Heart right ventricle (tissue), 16 donors: ENCODE measurements at regions not wholly inside any gene's neighbourhood (a gene's known extent, or its start where the extent isn't known, plus 50 kb on each side); places are given as distances from the start of the nearest gene placed in this dataset.

Experiments used
- ATAC-seq, 8 donors: fragments of 200-7000 bp; cut with Tn5 transposase; one replicate each; pipeline ENCODE4 v1.9.1; 2020; ENCODE audit warnings: mild to moderate bottlenecking in 8 of 8, moderate library complexity in 8 of 8, moderate number of reproducible peaks in 1 of 8
- DNase-seq, 2 donors: peaks; one replicate each; pipeline ENCODE4 v3.0.0-alpha.2; 2020
- H3K27ac ChIP-seq, 10 donors: fragments of 200-600 bp; sonication (generic) in 2 of 10; one replicate each; pipeline versions ENCODE4 v1.5.0 to v1.8.0; 2020 to 2022; ENCODE audit warnings: mild to moderate bottlenecking in 3 of 10
- H3K27me3 ChIP-seq, 7 donors: fragments of 200-600 bp; one replicate each; pipeline ENCODE4 v1.8.0; 2021 to 2022; ENCODE audit warnings: mild to moderate bottlenecking in 2 of 7
- H3K36me3 ChIP-seq, 9 donors: fragments of 200-600 bp; sonication (generic) in 1 of 9; one replicate each; pipeline versions ENCODE4 v1.5.0 to v1.8.0; 2020 to 2022; ENCODE audit warnings: mild to moderate bottlenecking in 2 of 9
- H3K4me1 ChIP-seq, 9 donors: fragments of 200-600 bp; sonication (generic) in 1 of 9; one replicate each; pipeline versions ENCODE4 v1.5.0 to v1.8.0; 2020 to 2022; ENCODE audit warnings: mild to moderate bottlenecking in 4 of 9
- H3K4me3 ChIP-seq, 10 donors: fragments of 200-600 bp; sonication (generic) in 2 of 10; one replicate each; pipeline versions ENCODE4 v1.5.0 to v1.8.0; 2020 to 2022; ENCODE audit warnings: mild to moderate bottlenecking in 7 of 10, moderate library complexity in 2 of 10
- H3K9me3 ChIP-seq, 11 donors: fragments of 200-600 bp in 10 of 11; sonication (generic) in 2 of 11; one replicate each; pipeline versions ENCODE4 v1.5.0 to v1.8.0; 2013 to 2022; ENCODE audit warnings: mild to moderate bottlenecking in 2 of 11, control low read depth in 1 of 11, moderate library complexity in 1 of 11
- WGBS, 2 donors: extraction: QIAGEN DNeasy Blood & Tissue Kit; methylation state at CpG; one replicate each; pipeline ENCODE4 v1.1.7; 2013; ENCODE audit warnings: inconsistent platforms in 1 of 2; 5-methylcytosine and 5-hydroxymethylcytosine counted together
- intact Hi-C, 10 donors: fragments of 100-400 bp; cut with DNase I; formaldehyde crosslinking; loops; one replicate each; pipeline versions ENCODE4 v1.11.1 to v1.14.2; 2022
- TF ChIP-seq, protein P1 (sequence below), 9 donors: fragments of 200-600 bp; sonication (generic) in 2 of 9; IDR thresholded peaks; one replicate each; pipeline versions ENCODE4 v1.5.0 to v1.8.0; 2021 to 2022; ENCODE audit warnings: antibody characterized with exemption in 9 of 9, mild to moderate bottlenecking in 5 of 9, moderate library complexity in 1 of 9
- donor health status: Arrhythmogenic right ventricular cardiomyopathy.
- donor health status: ischemic (EF 13 %, LVEDD 7.1; RV severe dilation, severe dysfunction).
- donor health status: healthy with polysubstance abuse.
- donor health status: DM: no; HTN: yes; CAD: no.
- donor health status: DM: no; HTN: no; CAD: no.
- donor health status: ischemic (EF 25% LVEDD 6.9; RV normal size, moderate dysfunction).
- donor health status: ischemic (EF 25% LVEDD 5.7; RV mildly dilated, moderate dysfunction).
- donor health status: healthy.
- donor health status: DM: yes; HTN: yes; CAD: no.
- donor health status: Ischemic cardiomyopathy.
- donor health status: ischemic (EF 35%, LVEDD 5.7; RV mildly dilated, moderate dysfunction).
- donor health status: nonischemic (EF 11% LVEDD 7.7; RV severe dilation, severe dysfunction).
- donor health status: DM: yes; HTN: yes; CAD: no.
- donor health status: PGD.
- donor health status: ischemic (EF 29% LVEDD 5.4; RV normal size, mild dysfunction).
- donor health status: nonischemic (EF 23%, LVEDD 6.1; RV moderate dilation, normal function).

DNA sequence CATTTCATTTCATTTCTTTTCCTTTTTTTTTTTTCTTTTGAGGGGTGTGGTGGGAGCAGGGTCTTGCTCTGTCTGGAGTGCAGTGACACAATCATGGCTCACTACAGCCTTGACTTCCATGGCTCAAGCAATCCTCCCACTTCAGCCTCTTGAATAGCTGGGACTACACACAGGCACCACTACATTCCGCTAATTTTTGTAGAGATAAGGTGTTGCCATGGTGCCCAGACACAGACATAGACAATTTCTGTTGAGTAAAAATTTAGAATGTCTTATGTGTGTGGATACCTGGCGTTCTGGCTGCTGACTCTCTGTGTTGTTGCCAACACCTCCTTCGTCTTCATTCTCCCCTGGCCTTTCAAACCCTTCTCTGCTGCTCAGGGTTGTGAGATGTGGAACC, 54.0 kb upstream of the PRSS58 start:
- no peak overlapping the region for H3K4me3 ChIP-seq
- intact Hi-C loops: no loop called here
- ATAC-seq (no peak), DNase-seq (no peak)
- 49 to 57% methylated on average over 3 of the region's 3 CpGs for WGBS, 2 donors
- no peaks in the 10 kb centered on the region for H3K9me3 ChIP-seq
- no peaks in the 10 kb centered on the region for H3K4me1 ChIP-seq
- H3K27me3 ChIP-seq: peaks cover 0 to 8% (median 0%) of the 10 kb centered on the region in 7 donors
- no peaks in the 10 kb centered on the region for H3K36me3 ChIP-seq
- H3K27ac ChIP-seq: no peak overlapping the region
- TF ChIP-seq, protein P1, sequence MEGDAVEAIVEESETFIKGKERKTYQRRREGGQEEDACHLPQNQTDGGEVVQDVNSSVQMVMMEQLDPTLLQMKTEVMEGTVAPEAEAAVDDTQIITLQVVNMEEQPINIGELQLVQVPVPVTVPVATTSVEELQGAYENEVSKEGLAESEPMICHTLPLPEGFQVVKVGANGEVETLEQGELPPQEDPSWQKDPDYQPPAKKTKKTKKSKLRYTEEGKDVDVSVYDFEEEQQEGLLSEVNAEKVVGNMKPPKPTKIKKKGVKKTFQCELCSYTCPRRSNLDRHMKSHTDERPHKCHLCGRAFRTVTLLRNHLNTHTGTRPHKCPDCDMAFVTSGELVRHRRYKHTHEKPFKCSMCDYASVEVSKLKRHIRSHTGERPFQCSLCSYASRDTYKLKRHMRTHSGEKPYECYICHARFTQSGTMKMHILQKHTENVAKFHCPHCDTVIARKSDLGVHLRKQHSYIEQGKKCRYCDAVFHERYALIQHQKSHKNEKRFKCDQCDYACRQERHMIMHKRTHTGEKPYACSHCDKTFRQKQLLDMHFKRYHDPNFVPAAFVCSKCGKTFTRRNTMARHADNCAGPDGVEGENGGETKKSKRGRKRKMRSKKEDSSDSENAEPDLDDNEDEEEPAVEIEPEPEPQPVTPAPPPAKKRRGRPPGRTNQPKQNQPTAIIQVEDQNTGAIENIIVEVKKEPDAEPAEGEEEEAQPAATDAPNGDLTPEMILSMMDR (IDR thresholded peaks at IDR 0.05): no peak

DNA sequence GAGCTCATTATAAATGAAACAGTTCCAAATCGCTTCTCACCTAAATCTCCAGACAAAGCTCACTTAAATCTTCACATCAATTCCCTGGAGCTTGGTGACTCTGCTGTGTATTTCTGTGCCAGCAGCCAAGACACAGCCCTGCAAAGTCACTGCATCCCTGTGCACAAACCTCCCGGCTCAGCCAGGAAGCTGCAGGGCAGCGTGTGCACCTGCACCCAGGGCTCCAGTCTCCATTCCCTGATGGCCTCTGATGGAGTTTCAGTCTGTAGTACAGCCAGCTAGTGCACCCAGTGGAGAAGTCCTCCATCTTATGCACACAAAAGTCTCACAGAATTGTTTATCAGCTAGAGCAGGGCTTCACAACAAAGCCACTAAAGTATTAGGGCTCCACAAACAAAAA, 51.1 kb upstream of the PRSS58 start:
- Histone ChIP-seq H3K4me1 (no peaks in the 10 kb centered on the region), H3K4me3 (no peak overlapping the region), H3K27ac (no peak overlapping the region), H3K27me3 (peaks cover 0 to 9% (median 0%) of the 10 kb centered on the region in 7 donors), H3K9me3 (no peaks in the 10 kb centered on the region), H3K36me3 (no peaks in the 10 kb centered on the region)
- intact Hi-C loops: loop anchor here in 3 of 10 donors (2.0 kb wide), 2 partner anchors 34 to 36 kb away; no protein-coding TSS in a partner anchor
- DNase-seq (no peak), ATAC-seq (no peak)
- 63 to 70% methylated on average over 3 of the region's 3 CpGs for WGBS, 2 donors
- TF ChIP-seq, protein P1 (IDR thresholded peaks at IDR 0.05): no peak

DNA sequence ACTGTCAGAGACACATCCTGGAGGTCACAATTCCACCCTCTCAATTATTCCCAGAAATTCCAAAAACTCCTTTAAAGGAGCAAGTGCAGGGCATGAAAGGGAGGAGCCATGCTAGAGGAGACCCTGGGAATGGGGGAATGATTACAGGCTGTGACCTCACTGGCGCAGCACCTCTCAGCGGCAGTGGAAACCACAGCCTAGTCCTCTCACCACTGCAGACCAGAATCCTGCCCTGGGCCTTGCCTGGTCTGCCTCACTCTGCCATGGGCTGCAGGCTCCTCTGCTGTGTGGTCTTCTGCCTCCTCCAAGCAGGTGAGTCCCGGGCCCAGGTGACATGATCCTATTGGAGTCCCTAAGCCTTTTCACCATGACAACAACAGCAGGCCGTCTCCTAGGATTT, 50.5 kb upstream of the PRSS58 start:
- intact Hi-C loops: loop anchor here in 3 of 10 donors (2.0 kb wide), 2 partner anchors 34 to 36 kb away; no protein-coding TSS in a partner anchor
- WGBS, 2 donors: 54 to 78% methylated on average over 4 of the region's 4 CpGs
- H3K27me3 ChIP-seq: peaks cover 0 to 9% (median 0%) of the 10 kb centered on the region in 7 donors
- peak in 2 of 8 donors; percentile 21 to 30 for ATAC-seq
- H3K27ac ChIP-seq: no peak overlapping the region
- H3K4me3 ChIP-seq: no peak overlapping the region
- H3K9me3 ChIP-seq: no peaks in the 10 kb centered on the region
- no peak for DNase-seq
- H3K4me1 ChIP-seq: no peaks in the 10 kb centered on the region
- H3K36me3 ChIP-seq: no peaks in the 10 kb centered on the region
- TF ChIP-seq, protein P1 (IDR thresholded peaks at IDR 0.05): no peak
